Stimulated activated CD8-positive, alpha-beta memory T cell treated with anti-CD3 and anti-CD28 coated beads, Interleukin-4, amount 100 ng/mL, for 4 hours (primary cell): ENCODE measurements at regions not wholly inside any gene's neighbourhood (a gene's known extent, or its start where the extent isn't known, plus 50 kb on each side); places are given as distances from the start of the nearest gene placed in this dataset.
A peak's percentile ranks its signal among the peaks of the same experiment; 100 is the strongest.
"Not testable (repeated sequence)": the region's sequence is repeated elsewhere in the genome, so short reads cannot be mapped to it uniquely, and the experiment has no call there.

ENCODE experiments used
- DNase-seq, 2 donors: peaks; one replicate each; pipeline ENCODE4 v3.0.0-alpha.2; 2020; ENCODE audit warnings: low read depth in 2 of 2, low spot score in 1 of 2

- no peak for DNase-seq
Measured at GRCh38 chr4:118587116-118587831, 97.9 kb upstream of the METTL14 start.

- no peak for DNase-seq
Measured at GRCh38 chr4:118587946-118588345, 97.2 kb upstream of the METTL14 start.

GRCh38 chr4:118589471-118590055 is 95.6 kb upstream of the METTL14 start:
- no peak for DNase-seq

DNA sequence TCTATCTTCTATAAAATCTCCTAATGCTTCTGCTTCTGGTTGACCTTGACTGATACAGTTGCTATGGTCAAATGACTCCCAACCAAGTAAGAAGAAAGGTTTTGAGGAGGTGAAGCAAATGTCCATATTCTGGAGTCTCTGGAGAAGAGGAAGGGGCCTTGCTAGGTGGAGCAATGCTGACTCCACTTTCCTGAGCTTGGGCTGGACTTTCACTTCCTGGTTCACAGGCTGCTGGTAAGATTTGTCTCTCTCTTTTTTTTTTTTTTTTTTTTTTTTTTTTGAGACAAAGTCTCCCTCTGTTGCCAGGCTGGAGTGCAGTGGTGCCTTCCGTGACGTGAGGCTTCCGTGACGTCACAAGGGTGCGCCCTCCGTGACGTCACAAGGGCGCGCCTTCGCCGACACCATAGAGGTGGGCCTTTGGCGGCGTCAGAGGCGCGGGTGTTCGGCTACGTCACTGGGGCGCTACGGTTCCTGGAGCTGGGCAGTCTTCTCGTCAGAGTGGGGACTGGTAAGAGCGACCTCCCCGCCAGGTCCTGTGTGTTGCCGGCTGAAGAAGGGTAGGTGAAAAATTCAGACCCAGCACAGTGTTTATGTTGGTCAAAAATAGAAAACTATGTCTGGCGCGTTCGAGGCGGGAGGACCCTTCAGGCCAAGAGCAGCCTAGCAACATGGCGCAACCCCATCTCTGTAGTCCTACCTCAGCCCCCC is 93.7 kb upstream of the METTL14 start:
- DNase-seq, result peak; percentile 87 to 95

DNA sequence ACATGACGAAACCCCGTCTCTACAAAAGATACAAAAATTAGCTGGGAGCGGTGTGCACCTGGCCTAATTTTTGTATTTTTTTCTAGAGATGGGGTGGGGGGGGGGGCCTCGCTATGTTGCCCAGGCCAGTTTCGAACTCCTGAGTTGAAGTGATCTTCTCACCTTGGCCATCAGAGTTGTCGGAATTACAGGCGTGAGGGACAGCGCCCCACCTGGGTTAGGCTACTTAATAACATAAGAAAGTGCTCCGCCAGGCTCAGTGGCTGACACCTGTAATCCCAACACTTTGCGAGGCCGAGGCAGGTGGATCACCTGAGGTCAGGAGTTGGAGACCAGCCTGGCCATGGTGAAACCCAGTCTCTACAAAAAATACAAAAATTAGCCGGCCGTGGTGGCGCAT is 92.9 kb upstream of the METTL14 start:
- not testable (repeated sequence) for DNase-seq

DNA sequence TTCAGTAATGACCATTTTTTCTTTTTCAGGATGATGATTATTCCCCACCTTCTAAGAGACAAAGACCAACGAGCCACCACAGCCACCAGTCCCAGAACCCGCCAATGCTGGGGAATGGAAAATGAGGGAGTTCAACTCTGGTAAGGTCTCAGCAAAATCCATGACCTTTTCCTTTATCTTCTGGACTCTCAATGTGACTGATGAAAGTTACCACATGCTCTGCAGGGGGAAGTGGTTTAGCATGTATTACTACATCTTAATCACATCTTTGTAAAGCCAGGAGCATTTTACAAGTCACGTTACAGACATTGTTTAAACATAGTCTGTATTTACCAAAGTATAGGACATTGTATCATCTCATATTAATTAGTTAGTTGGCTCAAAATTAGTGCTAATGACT is 89.3 kb upstream of the METTL14 start:
- not testable (repeated sequence) for DNase-seq

- not testable (repeated sequence) for DNase-seq
Measured at GRCh38 chr4:118625097-118625496, 60.1 kb upstream of the METTL14 start.

DNA sequence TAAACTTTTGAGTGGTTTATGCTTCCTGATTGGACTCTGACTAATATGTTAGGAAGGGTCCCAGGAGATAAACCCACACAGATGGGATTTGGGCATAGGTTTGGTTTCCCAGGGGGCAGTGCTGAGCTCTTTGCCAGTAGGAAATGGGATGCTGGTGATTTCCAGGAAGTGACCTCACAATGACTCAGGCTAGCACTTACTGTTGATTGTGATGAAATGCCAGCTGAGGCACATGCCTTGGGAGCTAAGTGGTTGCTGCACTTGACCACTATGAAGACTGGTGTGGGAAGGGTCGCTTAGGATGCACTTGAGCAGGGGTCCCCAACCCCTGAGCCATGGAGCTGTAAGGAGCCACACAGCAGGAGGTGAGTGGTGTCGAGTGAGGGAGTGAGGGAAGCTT is 55.5 kb upstream of the METTL14 start:
- DNase-seq, result not testable (repeated sequence)

GRCh38 chr4:118630897-118631296 is 54.3 kb upstream of the METTL14 start:
- not testable (repeated sequence) for DNase-seq

GRCh38 chr4:118631321-118632050 is 53.7 kb upstream of the METTL14 start:
- DNase-seq, result not testable (repeated sequence)

- not testable (repeated sequence) for DNase-seq
Measured at GRCh38 chr4:118633476-118633875, 51.7 kb upstream of the METTL14 start.

- not testable (repeated sequence) for DNase-seq
Measured at GRCh38 chr4:118634126-118634875, 50.9 kb upstream of the METTL14 start.
